GM18498 (cell line): ENCODE measurements at regions not wholly inside any gene's neighbourhood (a gene's known extent, or its start where the extent isn't known, plus 50 kb on each side); places are given as distances from the start of the nearest gene placed in this dataset.

Experiments
- ATAC-seq: cut with Tn5 transposase; IDR thresholded peaks from one replicate; pipeline ENCODE4 v1.9.1; 2021; ENCODE audit warnings: mild to moderate bottlenecking, moderate library complexity; ENCODE audit not compliant: unreplicated experiment

GRCh38 chr6:94124333-94124732 is 705.0 kb upstream of the EPHA7 start:
- no peak for ATAC-seq

- no peak for ATAC-seq
These were observed 701.7 kb upstream of the EPHA7 start for GRCh38 chr6:94121094-94121493.

- ATAC-seq: no peak
These were observed 679.7 kb upstream of the EPHA7 start for GRCh38 chr6:94099072-94099471.

GRCh38 chr6:94095961-94096360 is 676.6 kb upstream of the EPHA7 start:
- no peak for ATAC-seq

- no peak for ATAC-seq
These were observed 670.6 kb upstream of the EPHA7 start for GRCh38 chr6:94089941-94090340.

- no peak for ATAC-seq
These were observed 669.5 kb upstream of the EPHA7 start for GRCh38 chr6:94088870-94089269.

GRCh38 chr6:94074764-94075163 is 655.4 kb upstream of the EPHA7 start:
- no peak for ATAC-seq

GRCh38 chr6:94071835-94072234 is 652.5 kb upstream of the EPHA7 start:
- no peak for ATAC-seq

GRCh38 chr6:94065707-94066337 is 646.5 kb upstream of the EPHA7 start:
- no peak for ATAC-seq

GRCh38 chr6:94052749-94053148 is 633.4 kb upstream of the EPHA7 start:
- ATAC-seq: no peak

GRCh38 chr6:94050515-94050914 is 631.2 kb upstream of the EPHA7 start:
- ATAC-seq: no peak

- no peak for ATAC-seq
These were observed 629.6 kb upstream of the EPHA7 start for GRCh38 chr6:94049001-94049400.

GRCh38 chr6:94045099-94045829 is 625.9 kb upstream of the EPHA7 start:
- ATAC-seq: no peak

GRCh38 chr6:94041945-94042709 is 622.8 kb upstream of the EPHA7 start:
- no peak for ATAC-seq

GRCh38 chr6:94036024-94036423 is 616.7 kb upstream of the EPHA7 start:
- no peak for ATAC-seq

- no peak for ATAC-seq
These were observed 608.0 kb upstream of the EPHA7 start for GRCh38 chr6:94027374-94027773.

GRCh38 chr6:94026575-94026974 is 607.2 kb upstream of the EPHA7 start:
- ATAC-seq: no peak

GRCh38 chr6:94005835-94006234 is 586.5 kb upstream of the EPHA7 start:
- ATAC-seq: no peak

GRCh38 chr6:93992976-93993375 is 573.6 kb upstream of the EPHA7 start:
- ATAC-seq: no peak

- ATAC-seq: no peak
These were observed 570.3 kb upstream of the EPHA7 start for GRCh38 chr6:93989630-93990029.

GRCh38 chr6:93985953-93986352 is 566.6 kb upstream of the EPHA7 start:
- no peak for ATAC-seq

GRCh38 chr6:93975159-93975558 is 555.8 kb upstream of the EPHA7 start:
- no peak for ATAC-seq
